NCI-H526 treated with DMSO at 0.1 percent for 48 hours (cell line): ENCODE measurements at regions not wholly inside any gene's neighbourhood (a gene's known extent, or its start where the extent isn't known, plus 50 kb on each side); places are given as distances from the start of the nearest gene placed in this dataset.
"Not testable (repeated sequence)": the region's sequence is repeated elsewhere in the genome, so short reads cannot be mapped to it uniquely, and the experiment has no call there.

Source experiments
- DNase-seq: peaks from one replicate; lab custom pipeline; 2025; lab: John Stamatoyannopoulos, UW

DNA sequence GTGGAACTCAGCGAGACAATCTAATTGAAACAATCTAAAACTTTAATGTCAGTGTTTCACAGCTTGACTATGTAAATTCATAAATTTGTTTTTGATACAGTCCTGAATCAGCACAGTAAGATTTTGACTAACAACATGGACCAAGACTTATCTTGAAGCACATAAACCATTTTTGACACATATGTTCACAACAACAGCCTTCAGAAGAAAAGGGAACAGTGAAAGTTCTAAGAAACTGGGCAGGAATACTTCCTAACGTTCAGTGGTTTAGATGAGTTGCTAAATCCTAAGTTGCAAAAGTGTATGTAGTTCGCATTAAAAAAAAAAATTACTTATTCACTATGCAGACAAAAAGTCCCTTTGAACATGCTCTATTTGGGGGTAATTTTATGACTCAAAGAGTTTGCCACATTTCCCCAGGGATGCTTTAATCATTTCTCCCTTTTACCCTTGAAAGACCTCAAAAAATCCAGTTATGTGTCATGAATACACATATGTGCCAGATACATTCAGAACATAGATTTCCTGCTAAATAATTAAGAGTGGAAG is 120.2 kb downstream of the MRPL39 start:
- DNase-seq, result no peak

DNA sequence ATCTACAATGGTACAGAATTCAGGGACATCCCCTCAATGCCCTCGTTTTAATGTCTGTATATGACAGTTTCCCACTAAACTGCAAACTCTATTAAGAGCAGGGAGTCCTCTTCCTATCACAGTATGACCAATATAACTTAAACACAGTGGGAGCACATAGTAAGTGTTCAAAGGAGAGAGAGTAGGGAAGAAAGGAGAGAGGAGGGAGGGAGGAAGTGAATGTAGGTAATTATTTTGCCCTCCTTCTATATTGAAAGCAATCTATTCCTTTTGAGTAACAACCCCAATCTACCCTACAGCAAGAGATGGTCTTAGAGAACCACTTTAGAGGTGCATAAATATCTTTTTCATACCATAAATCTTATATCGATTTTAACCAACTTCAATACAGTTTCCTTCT is 121.4 kb downstream of the MRPL39 start:
- DNase-seq, result no peak

DNA sequence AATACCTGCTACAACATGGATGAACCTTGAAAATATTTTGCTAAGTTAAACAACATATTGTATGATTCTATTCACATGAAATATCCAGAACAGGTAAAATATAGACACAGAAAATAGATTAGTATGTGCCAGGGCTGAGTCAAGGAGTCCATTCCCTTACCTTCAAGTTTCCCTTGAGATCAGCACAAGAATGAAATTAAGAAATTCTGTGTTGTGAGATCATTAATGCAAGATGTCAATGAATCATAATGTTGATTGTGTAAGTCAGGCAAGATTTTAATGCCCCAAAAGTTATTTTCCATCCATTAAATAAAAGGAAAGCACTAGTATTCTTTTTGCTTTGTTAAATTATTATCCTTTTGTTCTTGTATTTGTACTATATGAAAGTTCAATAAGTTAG is 139.4 kb downstream of the MRPL39 start:
- DNase-seq, result no peak

DNA sequence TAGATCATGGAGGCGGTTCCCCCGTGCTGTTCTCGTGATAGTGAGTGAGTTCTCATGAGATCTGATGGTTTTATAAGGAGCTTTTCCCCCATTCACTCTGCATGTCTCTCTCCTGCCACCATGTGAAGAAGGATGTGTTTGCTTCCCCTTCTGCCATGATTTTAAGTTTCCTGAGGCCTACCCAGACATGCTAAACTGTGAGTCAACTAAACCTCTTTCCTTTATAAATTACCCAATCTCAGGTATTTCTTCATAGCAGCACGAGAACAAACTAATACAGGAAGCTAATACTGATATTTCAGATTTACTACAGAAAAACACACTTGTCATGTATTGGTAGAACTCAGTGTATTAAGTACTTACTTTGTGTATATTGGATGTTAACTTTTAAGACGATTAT is 140.2 kb downstream of the MRPL39 start:
- DNase-seq, result not testable (repeated sequence)

DNA sequence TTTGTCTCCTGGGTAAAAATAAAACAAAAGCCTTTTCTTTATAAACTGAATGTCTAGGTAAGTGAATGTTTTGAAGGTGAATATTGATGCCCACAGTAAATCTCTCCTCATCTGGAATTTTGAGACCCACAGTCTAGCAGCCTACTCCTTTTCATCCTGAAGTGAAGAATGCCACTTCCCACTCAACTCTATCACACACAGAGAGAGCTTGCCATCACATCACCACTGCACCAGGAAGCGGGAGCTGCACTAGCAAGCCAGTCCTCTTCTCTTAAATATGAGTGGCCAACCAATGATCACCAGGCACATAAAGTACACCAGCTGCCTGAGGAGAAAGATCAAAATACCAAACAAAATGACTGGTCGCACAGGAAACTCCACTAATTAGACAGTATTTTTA is 140.8 kb downstream of the MRPL39 start:
- DNase-seq, result no peak

DNA sequence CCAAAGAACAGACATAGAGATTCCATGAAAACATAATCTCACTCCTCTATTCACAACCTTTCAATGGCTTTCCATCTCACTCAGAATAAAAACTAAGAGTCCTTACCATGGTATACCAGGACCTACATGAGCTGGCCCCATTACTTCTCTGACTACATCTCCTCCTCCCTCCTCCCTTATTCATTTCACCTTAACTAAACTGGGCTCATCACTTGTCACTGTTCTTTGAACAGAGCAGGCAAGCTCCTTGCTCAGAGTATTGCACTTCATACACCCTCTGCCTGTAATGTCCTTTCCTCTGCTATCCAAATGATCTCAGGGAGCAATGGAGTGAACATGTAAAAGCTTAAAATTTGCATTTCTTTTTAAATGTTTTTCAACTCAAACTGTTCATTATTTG is 142.0 kb downstream of the MRPL39 start:
- no peak for DNase-seq

DNA sequence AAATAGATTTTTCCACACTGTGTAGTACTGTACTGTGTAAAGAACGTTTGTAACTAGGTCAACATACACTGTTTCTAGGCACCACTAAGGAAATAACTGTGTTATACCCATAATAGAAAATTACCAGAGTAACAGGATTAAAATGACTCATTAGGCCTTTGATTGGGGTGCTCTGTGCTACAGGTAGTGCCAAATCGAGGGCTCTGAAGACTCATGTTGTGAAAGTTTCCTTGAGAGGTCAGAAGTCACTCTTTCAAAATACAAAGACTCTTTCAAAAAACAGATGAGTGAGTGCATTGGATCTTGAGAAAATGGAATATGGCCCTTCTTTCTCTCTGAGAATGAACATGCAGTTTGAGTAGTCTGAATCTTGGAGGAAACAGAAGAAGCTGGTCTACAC is 143.0 kb downstream of the MRPL39 start:
- no peak for DNase-seq

DNA sequence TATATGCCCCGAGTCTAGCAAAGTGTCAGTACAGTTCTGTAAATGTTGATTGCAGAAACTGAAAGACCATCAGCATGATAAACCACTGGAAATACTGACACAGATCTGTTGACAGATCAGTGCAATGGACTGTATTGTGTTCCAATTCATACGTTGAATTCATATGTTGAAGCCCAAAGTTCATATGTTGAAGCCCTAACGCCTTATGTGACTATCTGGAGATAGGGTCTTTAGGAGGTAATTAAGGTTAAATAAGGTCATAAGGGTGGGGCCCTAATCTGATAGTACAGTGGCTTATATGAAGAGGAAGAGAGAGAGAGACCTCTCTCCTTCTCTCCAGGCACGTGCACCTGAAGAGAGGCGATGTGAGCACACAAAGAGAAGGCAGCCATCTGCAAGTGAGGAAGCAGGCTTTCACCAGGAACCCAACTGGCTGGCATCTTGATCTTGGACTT is 144.7 kb downstream of the MRPL39 start:
- no peak for DNase-seq

DNA sequence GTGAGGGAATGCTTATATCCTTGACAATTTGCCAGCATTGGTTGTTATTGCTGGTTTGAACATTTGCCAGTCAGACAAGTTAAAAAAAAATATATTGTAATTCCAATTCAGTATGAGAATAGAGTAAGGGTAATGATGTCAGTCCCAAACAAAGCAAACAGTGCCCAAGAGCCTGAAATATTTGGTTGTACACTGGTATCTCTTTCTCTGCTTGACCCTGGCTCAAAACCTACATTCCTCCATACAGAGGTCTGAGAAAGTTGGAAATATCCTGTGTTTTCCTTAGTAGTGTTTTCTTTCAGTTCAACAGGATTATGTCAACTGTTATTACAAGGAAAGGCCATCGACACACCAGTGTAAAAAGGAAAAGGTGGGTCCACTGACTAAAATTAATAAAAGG is 145.6 kb downstream of the MRPL39 start:
- DNase-seq, result no peak

DNA sequence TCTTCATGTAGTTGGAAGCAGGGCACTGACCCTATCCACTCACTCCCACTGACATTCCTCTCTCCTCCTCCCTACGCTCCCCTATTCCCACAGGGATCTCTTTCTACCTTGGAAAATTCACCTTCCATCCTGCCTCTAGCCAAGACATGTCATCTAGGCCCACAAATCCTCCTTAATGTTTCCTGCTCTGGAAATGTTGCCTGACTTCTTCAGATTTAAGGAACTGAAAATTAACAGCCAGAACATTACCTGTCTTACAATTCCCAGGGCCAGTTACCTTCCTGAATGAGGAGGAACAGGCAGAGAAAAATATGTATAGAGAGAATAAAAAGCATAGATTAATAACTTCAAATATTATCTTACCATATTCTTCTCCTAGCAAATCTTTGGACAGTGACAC is 147.3 kb downstream of the MRPL39 start:
- no peak for DNase-seq

DNA sequence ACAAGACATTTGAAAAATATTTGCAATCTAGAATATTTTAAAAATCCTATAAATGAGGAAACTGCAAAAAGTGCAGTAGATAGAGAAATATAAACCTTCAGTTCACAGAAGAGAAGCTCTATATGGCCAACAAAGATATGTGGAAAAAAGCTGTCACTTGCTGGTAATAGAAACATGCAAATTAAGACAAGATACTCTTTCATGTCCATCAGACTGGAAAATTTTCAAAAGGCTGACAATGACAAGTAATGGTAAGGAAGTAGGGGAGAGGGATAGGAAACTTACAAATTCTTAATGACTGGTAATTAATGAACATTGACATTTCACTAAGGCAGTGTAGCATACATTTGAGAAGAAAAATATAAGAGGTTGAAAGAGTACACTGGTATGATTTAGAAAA is 147.9 kb downstream of the MRPL39 start:
- no peak for DNase-seq

DNA sequence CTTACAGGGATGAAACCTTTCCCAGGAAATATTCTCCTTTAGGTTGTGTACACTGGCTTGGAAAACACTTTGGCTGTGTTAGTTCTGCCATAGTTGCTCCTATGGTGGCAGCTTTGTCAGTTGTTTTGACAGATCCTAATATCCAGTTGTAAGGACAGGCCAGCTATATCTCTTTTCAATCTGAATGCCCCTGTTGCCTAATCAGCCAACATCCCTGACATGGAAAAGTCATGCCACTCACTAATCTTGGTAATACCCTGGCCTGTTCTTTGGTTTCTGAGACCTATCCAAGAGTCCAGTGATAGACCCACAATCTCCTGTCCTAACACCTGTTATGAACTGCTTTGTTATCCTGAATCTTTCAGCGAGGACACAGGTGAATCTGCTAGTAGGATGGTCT is 148.8 kb downstream of the MRPL39 start:
- no peak for DNase-seq

DNA sequence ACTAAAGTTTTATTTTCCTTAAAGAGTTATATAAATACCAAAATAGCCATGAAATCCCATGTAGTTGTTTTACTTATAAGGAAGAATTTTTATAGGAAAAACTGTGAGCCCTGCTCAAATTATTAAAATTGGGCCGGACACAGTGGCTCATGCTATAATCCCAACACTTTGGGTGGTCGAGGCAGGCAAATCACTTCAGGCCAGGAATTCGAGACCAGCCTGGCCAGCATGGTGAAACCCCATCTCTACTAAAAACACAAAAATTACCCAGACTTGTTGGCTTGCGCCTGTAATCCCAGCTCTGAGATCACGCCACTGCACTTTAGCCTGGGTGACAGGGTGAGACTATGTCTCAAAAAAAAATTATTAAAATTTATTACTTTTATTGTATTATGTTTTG is 149.3 kb downstream of the MRPL39 start:
- DNase-seq, result no peak

DNA sequence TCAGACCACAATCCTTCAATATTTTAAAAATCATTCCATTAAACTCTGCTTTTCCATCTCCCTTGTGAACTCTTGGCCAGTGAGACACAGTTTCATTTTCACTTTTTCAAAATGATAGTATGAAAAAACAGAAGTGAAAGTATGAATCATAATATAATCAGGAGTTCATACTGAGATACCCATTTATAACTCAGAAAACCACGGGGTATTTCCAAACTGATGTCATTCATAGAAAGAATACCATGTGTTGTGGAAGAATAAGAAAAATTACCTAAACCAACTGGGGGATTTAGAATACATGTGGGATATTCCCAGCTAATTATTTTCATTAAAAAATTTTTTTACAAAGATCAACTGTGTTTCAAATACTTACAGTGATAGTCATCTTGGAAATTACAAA is 149.9 kb downstream of the MRPL39 start:
- DNase-seq, result no peak

DNA sequence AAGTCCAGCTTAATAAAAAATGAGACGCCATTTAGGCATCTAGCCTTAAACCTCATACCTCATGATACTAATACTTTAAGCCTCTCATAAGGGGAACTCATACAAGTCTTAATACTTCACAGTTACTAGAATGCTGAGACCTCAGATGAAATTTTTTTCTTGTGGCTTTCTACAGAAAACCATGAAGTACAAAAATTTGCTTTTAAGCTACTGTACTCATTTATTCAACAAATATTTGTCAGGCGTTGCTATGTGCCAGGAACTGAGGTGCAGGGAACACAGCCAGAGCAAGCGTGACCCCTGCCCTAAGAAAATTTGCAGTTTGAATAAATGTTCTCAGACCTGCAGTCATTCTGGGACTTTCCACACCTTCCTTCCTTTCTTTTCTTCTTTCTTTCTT is 150.6 kb downstream of the MRPL39 start:
- no peak for DNase-seq

DNA sequence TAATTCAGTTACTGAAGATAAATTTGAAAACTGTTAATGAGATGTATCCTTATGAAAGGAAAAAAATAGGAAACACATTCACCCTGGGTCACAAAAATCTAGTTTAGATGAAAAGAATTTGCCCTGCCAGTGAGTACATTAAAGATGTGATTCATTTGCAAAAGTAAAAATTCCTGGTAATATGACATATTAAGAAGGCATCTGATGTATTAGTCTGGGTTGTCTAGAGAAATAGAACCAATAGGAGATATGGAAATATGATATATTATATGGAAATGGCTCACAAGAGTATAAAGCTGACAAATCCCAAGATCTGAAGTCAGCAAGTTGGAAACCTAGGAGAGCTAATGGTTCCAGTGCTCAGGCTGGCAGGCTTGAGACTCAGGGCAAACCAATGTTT is 153.8 kb downstream of the MRPL39 start:
- no peak for DNase-seq

DNA sequence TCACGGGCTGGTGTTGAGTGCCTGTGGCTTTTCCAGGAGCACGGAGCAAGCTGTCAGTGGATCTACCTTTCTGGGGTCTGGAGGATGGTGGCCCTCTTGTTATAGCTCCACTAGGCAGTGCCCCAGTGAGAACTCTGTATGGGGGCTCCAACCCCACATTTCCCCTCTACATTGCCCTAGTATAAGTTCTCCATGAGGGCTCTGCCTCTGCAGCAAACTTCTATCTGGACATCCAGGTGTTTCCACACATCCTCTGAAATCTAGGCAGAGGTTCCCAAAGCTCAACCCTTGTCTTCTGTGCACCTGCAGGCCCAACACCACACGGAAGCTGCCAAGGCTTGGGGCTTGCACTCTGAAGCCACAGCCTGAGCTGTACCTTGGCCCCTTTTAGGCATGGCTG is 157.3 kb downstream of the MRPL39 start:
- no peak for DNase-seq

DNA sequence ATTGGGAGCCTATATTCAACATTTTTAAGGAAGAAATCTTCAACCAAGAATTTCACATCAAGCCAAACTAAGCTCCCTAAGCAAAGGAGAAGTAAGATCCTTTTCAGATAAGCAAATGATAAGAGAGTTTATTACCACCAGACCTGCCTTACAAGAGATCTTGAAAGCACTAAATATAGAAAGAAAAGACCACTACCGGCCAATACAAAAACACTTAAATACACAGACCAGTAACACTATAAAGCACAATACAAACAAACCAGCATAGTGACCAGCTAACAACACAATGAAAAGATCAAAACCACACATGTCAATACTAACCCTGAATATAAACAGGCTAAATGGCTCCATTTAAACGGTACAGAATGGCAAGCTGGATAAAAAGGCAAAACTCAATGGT is 165.4 kb downstream of the MRPL39 start:
- no peak for DNase-seq

DNA sequence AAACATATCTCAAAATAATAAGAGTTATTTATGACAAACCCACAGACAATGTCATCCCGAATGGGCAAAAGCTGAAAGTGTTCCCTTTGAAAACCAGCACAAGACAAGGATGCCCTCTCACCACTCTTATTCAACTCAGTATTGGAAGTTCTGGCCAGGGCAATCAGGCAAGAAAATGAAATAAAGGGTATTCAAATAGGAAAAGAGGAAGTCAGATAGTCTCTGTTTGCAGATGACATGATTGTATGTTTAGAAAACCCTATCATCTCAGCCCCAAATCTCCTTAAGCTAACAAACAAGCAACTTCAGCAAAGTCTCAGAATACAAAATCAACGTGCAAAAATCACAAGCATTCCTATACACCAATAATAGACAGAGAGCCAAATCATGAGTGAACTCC is 169.8 kb downstream of the MRPL39 start:
- DNase-seq, result not testable (repeated sequence)

DNA sequence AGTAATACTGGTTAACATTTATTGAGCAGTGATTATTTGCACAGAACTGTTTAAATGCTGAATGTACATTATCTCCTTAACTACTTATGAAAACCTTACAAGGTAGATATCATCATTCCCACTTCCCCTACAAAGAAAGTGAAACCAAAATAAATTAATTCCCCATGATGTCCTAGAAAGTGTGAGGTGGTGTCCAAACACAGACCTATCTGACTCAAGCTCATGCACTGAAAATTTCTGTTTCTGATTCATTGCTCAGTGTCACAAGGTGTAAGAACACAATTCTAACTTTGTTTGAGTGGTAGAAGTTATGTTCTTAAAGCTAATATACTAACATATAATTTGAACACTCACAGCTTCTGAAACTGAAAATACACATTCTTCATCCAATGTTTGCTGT is 178.7 kb downstream of the MRPL39 start:
- DNase-seq, result no peak

DNA sequence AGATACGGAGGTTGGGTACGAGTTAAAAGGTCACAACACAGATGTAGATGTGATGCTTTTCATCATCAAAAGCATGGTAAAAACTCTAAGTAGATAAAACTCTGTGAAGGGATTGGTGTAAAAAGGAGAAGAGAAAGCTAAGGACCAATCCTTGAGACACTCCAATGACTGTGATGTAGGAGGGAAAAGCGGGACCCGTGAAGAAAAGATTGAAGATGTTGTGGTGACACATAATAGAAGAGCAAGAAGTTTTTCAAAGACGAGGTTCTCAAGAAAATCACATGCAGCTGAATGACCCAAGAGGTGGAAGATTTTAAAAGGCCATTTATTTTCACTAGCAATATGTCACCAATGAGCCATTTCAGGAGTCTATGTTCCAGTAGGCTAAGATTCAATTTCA is 179.5 kb downstream of the MRPL39 start:
- no peak for DNase-seq

DNA sequence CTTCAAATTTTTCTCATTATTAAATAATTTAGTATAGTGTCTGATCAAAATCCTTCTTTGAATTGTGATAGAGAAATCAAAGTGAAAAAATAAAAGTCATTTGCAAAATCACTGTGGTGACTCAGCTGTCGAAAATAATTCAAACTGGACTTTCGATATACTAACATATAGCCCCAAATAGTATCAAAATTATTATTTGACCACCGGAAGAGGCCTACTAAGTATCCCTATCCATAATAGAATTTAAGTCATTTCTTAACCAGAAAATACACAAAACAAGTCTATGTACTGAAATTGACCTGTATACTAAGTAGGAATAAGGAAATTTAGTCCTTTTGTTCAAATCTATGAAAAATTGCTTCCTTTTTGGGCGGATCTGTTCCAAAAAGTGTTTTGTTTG is 180.7 kb downstream of the MRPL39 start:
- no peak for DNase-seq

DNA sequence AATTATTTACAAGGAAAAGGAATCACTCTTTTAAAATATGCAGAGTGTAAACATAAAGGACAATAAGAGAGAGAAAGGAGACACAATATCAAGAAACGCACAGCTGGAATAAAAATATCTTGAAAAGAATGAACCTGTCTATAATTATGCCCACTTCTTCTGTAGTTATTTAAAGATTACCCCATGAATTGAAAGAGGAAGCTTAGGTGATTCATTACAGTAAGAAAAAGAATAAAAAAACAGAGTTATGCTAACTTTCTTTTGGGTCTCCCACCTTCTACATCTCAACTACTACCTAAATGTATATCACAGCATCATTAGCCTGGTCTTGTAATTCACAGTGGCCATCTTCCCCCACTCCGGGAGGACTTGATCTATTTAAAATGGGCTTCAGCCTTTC is 182.1 kb downstream of the MRPL39 start:
- DNase-seq, result no peak

DNA sequence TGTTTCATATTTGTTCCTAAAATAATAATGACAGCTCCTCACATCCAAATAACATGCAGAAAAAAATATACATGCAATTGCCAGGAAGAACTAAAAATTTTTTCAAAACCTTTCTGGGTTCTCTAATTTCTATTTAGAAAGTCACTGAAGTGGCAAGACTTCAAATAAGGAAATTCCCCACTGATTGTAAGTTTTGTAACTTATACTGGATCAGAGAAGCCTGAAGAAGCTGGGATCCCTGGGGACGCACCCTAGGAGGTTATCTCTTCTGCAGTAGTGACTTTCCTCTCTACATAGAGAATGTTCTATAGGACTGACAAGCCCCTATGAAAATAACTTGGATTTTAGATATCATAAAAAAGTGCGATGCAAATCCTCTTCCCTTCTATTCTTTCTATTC is 182.6 kb downstream of the MRPL39 start:
- no peak for DNase-seq

DNA sequence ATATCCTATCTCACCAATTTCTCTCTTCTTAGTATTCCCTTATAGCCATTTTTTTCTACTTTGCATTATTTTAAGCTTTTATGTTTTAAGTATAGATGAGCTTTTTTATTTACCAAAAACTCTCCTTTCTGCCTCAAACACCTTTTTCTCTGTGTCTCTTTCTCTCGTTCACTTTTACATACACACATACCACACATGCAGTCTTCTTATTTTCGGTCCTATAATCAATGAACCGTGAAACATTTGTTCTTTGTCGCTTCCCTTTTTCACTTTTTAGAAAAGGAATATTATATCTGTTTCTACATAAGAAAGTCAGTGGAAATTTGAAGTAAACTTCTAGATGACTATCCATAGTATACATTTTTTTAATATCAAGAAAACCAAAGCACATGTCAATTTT is 183.2 kb downstream of the MRPL39 start:
- DNase-seq, result no peak
